ENCODE measurements at regions not wholly inside any gene's neighbourhood (a gene's known extent, or its start where the extent isn't known, plus 50 kb on each side); places are given as distances from the start of the nearest gene placed in this dataset.
"Not testable (repeated sequence)": the region's sequence is repeated elsewhere in the genome, so short reads cannot be mapped to it uniquely, and the experiment has no call there.

GRCh38 chr12:34097213-34097612, 74.9 kb downstream of the ALG10 start:
- DNase-seq = no peak

- DNase-seq = no peak
Measured at GRCh38 chr12:34105392-34105933, 83.2 kb downstream of the ALG10 start.

GRCh38 chr12:34106172-34106571, 83.9 kb downstream of the ALG10 start:
- DNase-seq = no peak

- DNase-seq = no peak
Measured at GRCh38 chr12:34107016-34107415, 84.7 kb downstream of the ALG10 start.

- no peak for DNase-seq
Measured at GRCh38 chr12:34107781-34108404, 85.6 kb downstream of the ALG10 start.

- no peak for DNase-seq
Measured at GRCh38 chr12:34108405-34108803, 86.1 kb downstream of the ALG10 start.

- DNase-seq = no peak
Measured at GRCh38 chr12:34108967-34109366, 86.7 kb downstream of the ALG10 start.

GRCh38 chr12:34109390-34109789, 87.1 kb downstream of the ALG10 start:
- no peak for DNase-seq

GRCh38 chr12:34109909-34110531, 87.7 kb downstream of the ALG10 start:
- DNase-seq = not testable (repeated sequence)

GRCh38 chr12:34119366-34119765, 97.1 kb downstream of the ALG10 start:
- DNase-seq = no peak

GRCh38 chr12:34121360-34121759, 99.1 kb downstream of the ALG10 start:
- DNase-seq = no peak

- DNase-seq = peak; percentile 19
Measured at GRCh38 chr12:34123092-34123491, 100.8 kb downstream of the ALG10 start.

GRCh38 chr12:34124608-34125007, 102.3 kb downstream of the ALG10 start:
- DNase-seq = no peak

GRCh38 chr12:34126239-34126641, 103.9 kb downstream of the ALG10 start:
- no peak for DNase-seq

- no peak for DNase-seq
Measured at GRCh38 chr12:34126805-34127204, 104.5 kb downstream of the ALG10 start.

GRCh38 chr12:34127379-34127778, 105.1 kb downstream of the ALG10 start:
- DNase-seq = not testable (repeated sequence)

GRCh38 chr12:34142430-34142829, 120.1 kb downstream of the ALG10 start:
- DNase-seq = no peak

GRCh38 chr12:34151019-34151418, 128.7 kb downstream of the ALG10 start:
- no peak for DNase-seq

- no peak for DNase-seq
Measured at GRCh38 chr12:34163443-34163842, 141.1 kb downstream of the ALG10 start.

- DNase-seq = no peak
Measured at GRCh38 chr12:34166427-34167060, 144.2 kb downstream of the ALG10 start.

- not testable (repeated sequence) for DNase-seq
Measured at GRCh38 chr12:34168507-34168906, 146.2 kb downstream of the ALG10 start.

- no peak for DNase-seq
Measured at GRCh38 chr12:34186492-34186891, 164.2 kb downstream of the ALG10 start.

- DNase-seq = no peak
Measured at GRCh38 chr12:34188974-34189373, 166.7 kb downstream of the ALG10 start.

- no peak for DNase-seq
Measured at GRCh38 chr12:34190054-34190453, 167.8 kb downstream of the ALG10 start.
